NCI-H1417 (cell line): ENCODE measurements at regions not wholly inside any gene's neighbourhood (a gene's known extent, or its start where the extent isn't known, plus 50 kb on each side); places are given as distances from the start of the nearest gene placed in this dataset.
"Not testable (repeated sequence)": the region's sequence is repeated elsewhere in the genome, so short reads cannot be mapped to it uniquely, and the experiment has no call there.

Experiments used
- DNase-seq, 3 experiments: peaks; one replicate each; lab custom pipeline; 2025; lab: John Stamatoyannopoulos, UW

DNA sequence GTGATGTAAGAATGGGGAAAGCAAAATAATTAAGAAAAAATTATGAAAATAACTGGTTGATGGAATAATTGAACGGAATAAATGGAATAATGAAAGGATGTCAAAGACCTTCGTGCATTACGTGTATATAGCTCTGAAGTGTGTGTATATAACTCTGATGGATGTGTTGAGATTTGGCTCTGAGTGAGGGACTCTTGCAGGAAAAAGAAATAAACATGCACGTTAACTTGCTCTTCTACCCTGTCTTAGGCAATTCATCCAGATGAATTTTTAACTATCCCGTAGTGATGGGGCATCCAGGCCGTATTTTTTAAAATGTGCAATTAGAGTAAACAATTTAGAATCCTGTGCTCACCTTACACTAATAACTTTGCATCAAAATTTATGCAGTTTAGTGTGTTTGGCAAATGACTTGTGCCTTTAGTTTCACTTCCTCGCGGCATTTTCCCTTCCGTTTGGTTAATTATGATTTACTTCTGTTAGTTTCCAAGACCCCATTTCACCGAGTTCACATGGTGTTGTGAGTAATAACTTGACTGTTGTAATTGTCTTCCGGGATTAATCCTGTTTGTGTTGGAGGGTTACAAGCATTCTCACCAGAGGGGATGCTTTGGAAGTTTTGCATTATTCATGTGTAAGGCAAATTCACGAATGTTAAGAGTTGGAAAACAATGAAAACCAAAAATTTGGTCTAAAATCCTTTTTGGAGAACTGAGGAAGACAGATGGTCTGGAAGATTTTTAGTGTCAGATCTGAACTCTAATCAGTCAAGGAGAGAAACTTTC, 256.5 kb upstream of the FAT1 start:
- no peak for DNase-seq

DNA sequence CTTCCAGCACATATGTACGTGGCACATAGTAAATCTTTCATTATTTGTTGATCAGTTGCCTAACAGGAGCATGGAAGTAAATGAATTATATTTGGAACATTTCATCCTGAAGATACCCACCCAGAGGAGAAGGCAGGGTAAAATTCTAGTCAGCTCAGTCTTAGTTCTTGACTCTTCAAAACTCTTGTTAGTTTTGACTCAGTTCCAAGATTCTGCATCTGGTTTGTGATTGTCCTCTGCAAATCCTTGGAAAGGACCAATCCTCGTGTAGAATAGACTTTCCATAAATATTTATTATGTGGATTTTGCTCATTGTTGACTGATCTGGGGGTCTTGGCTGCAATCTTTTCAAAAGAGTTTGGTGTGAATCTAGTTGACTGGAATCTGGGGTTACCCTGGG, 257.5 kb upstream of the FAT1 start:
- no peak for DNase-seq

GRCh38 chr4:186982160-186982559, 258.5 kb upstream of the FAT1 start:
- DNase-seq, result no peak

GRCh38 chr4:186984105-186984644, 260.5 kb upstream of the FAT1 start:
- DNase-seq, result no peak

DNA sequence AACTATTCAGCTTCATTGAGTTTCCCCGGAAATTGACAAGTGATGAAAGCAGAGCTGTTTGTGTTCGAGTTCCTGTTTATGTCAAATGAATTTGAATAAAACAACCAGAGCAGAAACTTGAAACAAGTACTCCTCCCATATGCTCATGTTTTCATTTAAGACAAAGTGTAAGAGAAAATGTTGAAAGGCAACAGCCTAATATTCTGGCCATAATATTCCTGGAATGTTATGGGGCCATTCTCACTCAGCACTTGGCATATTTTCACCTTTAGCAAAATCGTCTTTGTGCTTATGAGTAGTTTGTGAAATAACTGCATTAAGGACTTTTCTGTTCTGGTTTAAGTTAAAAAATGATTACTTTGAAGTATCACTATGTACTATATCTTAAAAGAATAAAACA, 276.0 kb upstream of the FAT1 start:
- DNase-seq, result no peak

- DNase-seq, result no peak
Measured at GRCh38 chr4:187000281-187000680, 276.6 kb upstream of the FAT1 start.

GRCh38 chr4:187002133-187002532, 278.5 kb upstream of the FAT1 start:
- not testable (repeated sequence) for DNase-seq

DNA sequence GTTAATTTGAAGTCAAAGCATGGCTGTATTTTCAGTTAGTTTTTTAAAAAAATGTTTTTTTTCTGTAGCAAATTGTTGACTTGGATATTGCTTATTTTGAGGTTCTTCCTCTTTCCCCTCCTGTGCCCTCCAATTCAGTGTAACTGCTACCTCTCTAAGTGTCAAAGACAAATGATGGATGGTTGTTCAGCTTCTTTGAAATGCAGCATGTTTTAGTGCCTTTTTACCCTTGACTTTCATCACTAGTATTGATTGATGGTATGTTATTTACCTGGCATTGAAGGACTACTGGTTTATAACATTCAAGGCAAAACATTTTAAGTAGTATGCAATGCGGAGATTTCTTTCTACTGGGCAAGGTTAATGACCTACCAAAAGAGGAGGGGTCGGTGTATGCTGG, 281.0 kb upstream of the FAT1 start:
- peak in 1 of 3 experiments; percentile 18 for DNase-seq

DNA sequence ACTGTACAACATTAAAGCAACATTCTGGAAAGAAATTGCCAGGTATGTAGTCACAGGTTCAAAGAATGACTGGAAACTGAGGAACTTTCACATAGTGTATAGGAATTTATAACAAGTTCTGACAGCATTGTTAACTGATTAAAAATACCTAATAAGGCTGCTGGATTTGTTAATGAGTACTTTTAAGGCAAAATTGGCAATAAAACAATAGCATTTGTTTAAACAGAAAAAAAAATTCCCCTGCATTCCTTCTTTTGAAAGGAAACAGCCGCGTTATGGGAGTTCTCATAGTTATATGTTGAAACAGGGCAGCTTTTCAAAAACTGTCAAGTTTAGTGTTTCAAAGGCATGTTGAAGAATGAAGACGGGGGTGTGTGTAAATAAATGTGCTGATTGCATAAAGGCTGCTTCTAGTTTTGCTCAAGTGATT, 282.5 kb upstream of the FAT1 start:
- DNase-seq, result no peak

GRCh38 chr4:187010052-187010451, 286.4 kb upstream of the FAT1 start:
- DNase-seq, result no peak

GRCh38 chr4:187016101-187016500, 292.4 kb upstream of the FAT1 start:
- DNase-seq, result no peak

DNA sequence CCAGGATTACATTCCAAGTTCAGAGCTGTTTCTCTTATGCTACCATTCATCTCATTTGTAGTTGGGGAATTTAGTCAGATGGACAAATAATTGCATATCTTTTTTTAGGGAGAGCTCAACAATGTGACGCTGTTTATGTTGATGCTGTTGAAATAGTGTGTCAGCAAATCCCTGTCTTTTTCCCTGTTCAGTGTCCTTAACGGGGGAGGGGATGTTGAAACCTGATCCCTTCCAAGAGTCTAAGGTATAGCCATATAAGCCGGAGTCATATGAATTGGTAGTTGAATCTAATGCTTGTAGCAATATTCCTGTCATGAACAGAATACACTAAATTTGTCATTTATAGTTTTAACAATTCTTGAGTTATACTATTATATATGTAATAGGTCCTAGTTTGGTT, 293.5 kb upstream of the FAT1 start:
- peak in 1 of 3 experiments; percentile 3 for DNase-seq

DNA sequence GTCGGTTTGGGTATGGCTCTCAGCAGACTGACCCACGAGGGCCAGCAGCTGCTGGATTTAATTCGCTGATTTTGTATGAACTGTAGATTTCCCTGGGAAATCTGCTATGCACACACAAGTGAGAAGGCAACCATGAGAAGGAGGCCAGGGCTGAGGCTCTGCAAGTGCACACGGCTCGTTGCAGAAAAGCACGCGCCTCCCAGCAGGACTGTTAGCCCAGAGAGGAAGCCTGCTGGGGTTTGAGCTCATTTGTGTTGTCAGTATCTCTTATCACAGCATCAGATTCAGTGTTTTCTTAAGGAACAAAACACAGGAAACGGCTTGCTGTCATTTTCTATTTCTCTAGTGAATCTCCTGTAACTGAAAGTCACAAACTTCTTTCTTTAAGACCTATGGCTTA, 296.2 kb upstream of the FAT1 start:
- DNase-seq, result peak in 1 of 3 experiments; percentile 22

DNA sequence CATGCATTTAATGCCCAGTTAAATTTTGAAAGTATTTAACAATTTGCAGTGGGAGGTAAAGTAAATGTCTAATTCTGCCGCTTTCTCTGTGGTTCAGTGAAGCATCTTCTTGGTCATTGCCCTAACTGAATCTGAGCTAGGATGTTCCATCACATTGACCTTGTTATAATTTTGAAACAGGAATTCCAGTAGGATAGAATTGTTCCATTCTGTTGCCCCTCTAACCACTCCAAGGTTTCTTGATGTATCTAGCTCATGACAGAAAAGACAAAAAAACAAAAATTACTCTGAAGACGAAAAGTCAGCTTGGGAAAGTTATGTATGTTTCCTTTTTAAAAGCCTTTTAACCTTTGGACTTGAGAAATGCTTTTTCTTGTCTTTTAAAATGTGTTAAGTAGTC, 297.0 kb upstream of the FAT1 start:
- DNase-seq, result no peak

- no peak for DNase-seq
Measured at GRCh38 chr4:187021436-187022205, 298.0 kb upstream of the FAT1 start.

- peak in 2 of 3 experiments; percentile 1 to 5 for DNase-seq
Measured at GRCh38 chr4:187027272-187027671, 303.6 kb upstream of the FAT1 start.

- DNase-seq, result no peak
Measured at GRCh38 chr4:187042251-187042650, 318.6 kb upstream of the FAT1 start.

- no peak for DNase-seq
Measured at GRCh38 chr4:187046471-187046870, 322.8 kb upstream of the FAT1 start.

GRCh38 chr4:187059021-187059420, 335.4 kb upstream of the FAT1 start:
- no peak for DNase-seq

DNA sequence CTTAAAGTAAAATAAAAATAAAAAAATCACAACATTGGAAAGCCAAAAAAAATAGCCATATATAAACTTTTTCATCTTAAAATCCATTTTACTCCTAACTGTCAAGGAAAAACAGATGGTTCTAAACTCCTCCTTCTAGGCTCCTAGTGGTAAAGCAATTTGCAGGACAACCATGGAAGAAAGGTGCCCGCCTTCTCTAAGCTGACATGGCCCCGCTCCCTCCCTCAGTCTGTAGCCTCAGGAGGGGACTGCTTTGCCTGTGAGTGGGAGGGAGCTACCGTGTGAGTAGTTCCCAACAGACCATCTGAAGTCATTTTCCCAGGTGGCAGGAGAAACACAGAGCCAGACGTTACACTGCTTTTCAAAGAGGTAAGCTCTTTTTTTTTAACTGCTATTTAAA, 336.2 kb upstream of the FAT1 start:
- DNase-seq, result no peak

GRCh38 chr4:187060551-187060950, 336.9 kb upstream of the FAT1 start:
- no peak for DNase-seq

GRCh38 chr4:187063251-187063650, 339.6 kb upstream of the FAT1 start:
- DNase-seq, result no peak

DNA sequence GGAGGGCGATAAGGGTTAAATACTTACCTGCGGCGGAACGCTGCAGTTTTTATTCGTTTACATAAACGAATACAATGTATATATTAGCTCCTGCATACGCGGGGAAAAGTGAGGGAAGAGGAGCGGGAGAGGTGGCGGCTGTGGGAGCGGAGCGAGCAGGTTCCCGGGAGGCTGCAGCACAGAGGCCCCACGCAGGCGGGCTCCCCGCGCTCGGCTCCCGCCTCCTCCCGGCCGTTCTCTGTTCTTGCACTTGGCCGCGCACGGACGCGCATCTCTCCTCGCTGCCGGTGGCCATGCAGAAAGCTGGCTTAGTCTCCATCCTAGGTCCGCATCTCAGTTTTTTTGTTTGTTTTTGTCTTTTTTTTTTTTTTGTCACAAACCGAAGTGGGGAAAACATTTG, 340.4 kb upstream of the FAT1 start:
- DNase-seq, result no peak
